H9 (cell line): ENCODE measurements at regions not wholly inside any gene's neighbourhood (a gene's known extent, or its start where the extent isn't known, plus 50 kb on each side); places are given as distances from the start of the nearest gene placed in this dataset.
"Not testable (repeated sequence)": the region's sequence is repeated elsewhere in the genome, so short reads cannot be mapped to it uniquely, and the experiment has no call there.

Experiments used
- DNase-seq: peaks from one replicate; pipeline ENCODE4 v3.0.0-alpha.2; 2017
- H2AFZ ChIP-seq: one replicate; pipeline ENCODE4 v1.6.1; 2013; ENCODE audit warnings: mild to moderate bottlenecking, low read length, control low read depth, moderate library complexity
- H2AK5ac ChIP-seq: 2 replicates; pipeline ENCODE4 v1.6.1; 2013; ENCODE audit warnings: low read length, control low read depth, mixed read lengths; ENCODE audit not compliant: insufficient read length
- H2BK120ac ChIP-seq: one replicate; pipeline ENCODE4 v1.6.1; 2013; ENCODE audit warnings: low read depth, mild to moderate bottlenecking, low read length, control low read depth, inconsistent platforms; ENCODE audit not compliant: poor library complexity, severe bottlenecking
- H2BK12ac ChIP-seq: 2 replicates; pipeline ENCODE4 v1.6.1; 2013; ENCODE audit warnings: low read length, control low read depth, mixed read lengths, low read depth; ENCODE audit not compliant: insufficient read length
- H2BK15ac ChIP-seq: 2 replicates; pipeline ENCODE4 v1.6.1; 2013; ENCODE audit warnings: low read depth, low read length, control low read depth
- H2BK20ac ChIP-seq: one replicate; pipeline ENCODE4 v1.6.1; 2013; ENCODE audit warnings: low read depth, mild to moderate bottlenecking, low read length, control low read depth, inconsistent platforms; ENCODE audit not compliant: poor library complexity, severe bottlenecking
- H2BK5ac ChIP-seq: 2 replicates; pipeline ENCODE4 v1.6.1; 2013; ENCODE audit warnings: low read length, control low read depth, mixed read lengths; ENCODE audit not compliant: insufficient read length
- H3K14ac ChIP-seq: 2 replicates; pipeline ENCODE4 v1.6.1; 2013; ENCODE audit warnings: low read length, control low read depth; ENCODE audit not compliant: insufficient read depth
- H3K18ac ChIP-seq: 2 replicates; pipeline ENCODE4 v1.6.1; 2013; ENCODE audit warnings: low read depth, mild to moderate bottlenecking, mixed read lengths, low read length, control low read depth; ENCODE audit not compliant: insufficient read length
- H3K23ac ChIP-seq: 2 replicates; pipeline ENCODE4 v1.6.1; 2013; ENCODE audit warnings: low read length, control low read depth, mixed read lengths, low read depth; ENCODE audit not compliant: insufficient read length
- H3K23me2 ChIP-seq: 2 replicates; pipeline ENCODE4 v1.6.1; 2013; ENCODE audit warnings: low read depth, mild to moderate bottlenecking, mixed read lengths, low read length, control low read depth; ENCODE audit not compliant: insufficient read length, poor library complexity, severe bottlenecking
- H3K27ac ChIP-seq: 2 replicates; pipeline ENCODE4 v1.5.1; 2013; ENCODE audit warnings: low read length, control low read depth, mixed read lengths, low read depth; ENCODE audit not compliant: insufficient read length
- H3K27me3 ChIP-seq: 2 replicates; pipeline ENCODE4 v1.6.1; 2013; ENCODE audit warnings: low read length, control low read depth, inconsistent platforms; ENCODE audit not compliant: insufficient read depth
- H3K4ac ChIP-seq: 2 replicates; pipeline ENCODE4 v1.6.1; 2013; ENCODE audit warnings: low read depth, mild to moderate bottlenecking, control low read depth, inconsistent platforms, low read length, moderate library complexity
- H3K4me1 ChIP-seq: 2 replicates; pipeline ENCODE4 v1.6.1; 2013; ENCODE audit warnings: low read length, control low read depth, inconsistent platforms; ENCODE audit not compliant: insufficient read depth
- H3K4me2 ChIP-seq: 2 replicates; pipeline ENCODE4 v1.6.1; 2013; ENCODE audit warnings: low read length, control low read depth, mixed read lengths; ENCODE audit not compliant: insufficient read length, insufficient read depth
- H3K56ac ChIP-seq: 2 replicates; pipeline ENCODE4 v1.6.1; 2013; ENCODE audit warnings: low read depth, mild to moderate bottlenecking, mixed read lengths, low read length, control low read depth; ENCODE audit not compliant: insufficient read length
- H3K79me1 ChIP-seq: 2 replicates; pipeline ENCODE4 v1.6.1; 2013; ENCODE audit warnings: low read depth, mild to moderate bottlenecking, moderate library complexity, low read length, control low read depth, inconsistent platforms; ENCODE audit not compliant: insufficient read depth, poor library complexity, severe bottlenecking
- H3K79me2 ChIP-seq: 2 replicates; pipeline ENCODE4 v1.6.1; 2013; ENCODE audit warnings: low read length, control low read depth, inconsistent platforms; ENCODE audit not compliant: insufficient read depth
- H3K9ac ChIP-seq: 2 replicates; pipeline ENCODE4 v1.6.1; 2013; ENCODE audit warnings: low read length, control low read depth, mixed read lengths; ENCODE audit not compliant: insufficient read length; ENCODE audit errors: extremely low read depth
- H3K9me3 ChIP-seq: one replicate; pipeline ENCODE4 v1.6.1; 2013; ENCODE audit warnings: low read depth, low read length, inconsistent platforms; ENCODE audit not compliant: control insufficient read depth
- H3T11ph ChIP-seq: one replicate; pipeline ENCODE4 v1.6.1; 2013; ENCODE audit warnings: mild to moderate bottlenecking, low read length, control low read depth, inconsistent platforms
- H4K20me1 ChIP-seq: one replicate; pipeline ENCODE4 v1.6.1; 2013; ENCODE audit not compliant: control insufficient read depth, insufficient read length, insufficient read depth
- H4K5ac ChIP-seq: 2 replicates; pipeline ENCODE4 v1.6.1; 2013; ENCODE audit warnings: low read depth, mild to moderate bottlenecking, mixed read lengths, low read length, control low read depth; ENCODE audit not compliant: insufficient read length
- H4K8ac ChIP-seq: replicated peaks from 2 replicates; pipeline ENCODE4 v1.6.1; 2013; ENCODE audit warnings: low read length, control low read depth, mixed read lengths, low read depth; ENCODE audit not compliant: insufficient read length
- H4K91ac ChIP-seq: 2 replicates; pipeline ENCODE4 v1.6.1; 2013; ENCODE audit warnings: low read depth, mild to moderate bottlenecking, moderate library complexity, mixed read lengths, low read length, control low read depth; ENCODE audit not compliant: insufficient read length
- H3K27ac Mint-ChIP-seq, 3 experiments: 2 replicates in 2 of 3; 3 replicates in 1 of 3; pipeline ENCODE4 v1.8.0; 2020 to 2021; ENCODE audit warnings: mixed read lengths in 3 of 3, mild to moderate bottlenecking in 1 of 3, moderate library complexity in 1 of 3
- H3K27me3 Mint-ChIP-seq: 2 replicates; pipeline ENCODE4 v1.8.0; 2021; ENCODE audit warnings: low read depth, mild to moderate bottlenecking, moderate library complexity, mixed read lengths
- H3K36me3 Mint-ChIP-seq, 3 experiments: 2 replicates in 2 of 3; 3 replicates in 1 of 3; pipeline ENCODE4 v1.8.0; 2020 to 2021; ENCODE audit warnings: low read depth in 3 of 3, mixed read lengths in 3 of 3; ENCODE audit not compliant: insufficient read depth in 1 of 3
- H3K4me1 Mint-ChIP-seq, 2 experiments: 2 replicates each; pipeline ENCODE4 v1.8.0; 2020; ENCODE audit warnings: mixed read lengths in 2 of 2
- H3K4me3 Mint-ChIP-seq, 2 experiments: 2 replicates in 1 of 2; 3 replicates in 1 of 2; pipeline ENCODE4 v1.8.0; 2020 to 2021; ENCODE audit warnings: mild to moderate bottlenecking in 2 of 2, mixed read lengths in 2 of 2, moderate library complexity in 1 of 2
- H3K9me3 Mint-ChIP-seq, 2 experiments: 2 replicates in 1 of 2; 3 replicates in 1 of 2; pipeline ENCODE4 v1.8.0; 2020; ENCODE audit warnings: mild to moderate bottlenecking in 2 of 2, mixed read lengths in 2 of 2, moderate library complexity in 1 of 2
- CTCF ChIP-seq: fragments of 200-600 bp; sonication (generic); conservative IDR thresholded peaks from 3 replicates; pipeline ENCODE4 v1.8.0; 2021; ENCODE audit warnings: antibody characterized with exemption, mild to moderate bottlenecking
- WGBS: extraction: QIAGEN DNeasy Blood & Tissue Kit; methylation state at CpG from one replicate; pipeline ENCODE4 v1.1.7; 2013; ENCODE audit warnings: missing lambda C conversion rate, low lambda C conversion rate, mixed read lengths; ENCODE audit not compliant: insufficient read length; ENCODE audit errors: extremely low coverage; 5-methylcytosine and 5-hydroxymethylcytosine counted together

- Histone ChIP-seq H4K20me1 (no peaks in the 10 kb centered on the region), H2AK5ac (no peak overlapping the region), H3K9ac (no peak overlapping the region), H2BK5ac (no peak overlapping the region), H2AFZ (no peak overlapping the region), H3K79me1 (no peaks in the 10 kb centered on the region), H2BK15ac (no peak overlapping the region), H3K4ac (no peak overlapping the region), H3K4me2 (no peak overlapping the region), H2BK12ac (no peak overlapping the region), H3K4me1 (no peaks in the 10 kb centered on the region), H4K8ac (no peak overlapping the region), H3K56ac (no peak overlapping the region), H2BK120ac (no peak overlapping the region), H3K9me3 (no peaks in the 10 kb centered on the region), H3K23me2 (no peaks in the 10 kb centered on the region), H3K27ac (no peak overlapping the region), H3K79me2 (no peaks in the 10 kb centered on the region), H3T11ph (no peak overlapping the region), H3K27me3 (no peaks in the 10 kb centered on the region), H3K14ac (no peak overlapping the region), H3K23ac (no peak overlapping the region), H4K5ac (no peak overlapping the region), H2BK20ac (no peak overlapping the region), H4K91ac (no peak overlapping the region), H3K18ac (no peak overlapping the region)
- H3K36me3 Mint-ChIP-seq: no peaks in the 10 kb centered on the region
- TF ChIP-seq CTCF: no peak
- H3K27ac Mint-ChIP-seq: no peak overlapping the region
- WGBS: no CpG with 5 or more reads among the region's 1 CpG
- H3K9me3 Mint-ChIP-seq: peaks cover 3 to 6% of the 10 kb centered on the region in 2 experiments; a peak in 3 of 5 replicates
- no peak for DNase-seq
- peaks cover 22% of the 10 kb centered on the region for H3K27me3 Mint-ChIP-seq
- no peaks in the 10 kb centered on the region for H3K4me1 Mint-ChIP-seq
- no peak overlapping the region for H3K4me3 Mint-ChIP-seq
Observed at GRCh38 chr7:69311489-69311888, 286.8 kb upstream of the AUTS2 start.

- H3K27me3 Mint-ChIP-seq: peaks cover 34% of the 10 kb centered on the region
- H3K9me3 ChIP-seq, H3K4ac ChIP-seq, H3T11ph ChIP-seq, H3K4me3 Mint-ChIP-seq, H3K36me3 Mint-ChIP-seq, DNase-seq, H2AK5ac ChIP-seq, H3K14ac ChIP-seq, H2AFZ ChIP-seq, H3K27me3 ChIP-seq, H3K56ac ChIP-seq, H2BK120ac ChIP-seq, H4K20me1 ChIP-seq, H4K91ac ChIP-seq, H3K27ac ChIP-seq, H4K8ac ChIP-seq, H2BK15ac ChIP-seq, H3K79me2 ChIP-seq, H3K27ac Mint-ChIP-seq, H3K18ac ChIP-seq, H3K4me1 Mint-ChIP-seq, H3K23me2 ChIP-seq, H3K79me1 ChIP-seq, H3K23ac ChIP-seq, H2BK12ac ChIP-seq, H3K4me2 ChIP-seq, H3K9ac ChIP-seq, H4K5ac ChIP-seq, H2BK20ac ChIP-seq, H2BK5ac ChIP-seq, H3K4me1 ChIP-seq, H3K9me3 Mint-ChIP-seq: not testable (repeated sequence)
- WGBS: no CpG with 5 or more reads among the region's 4 CpGs
Observed at GRCh38 chr7:69313852-69314251, 284.4 kb upstream of the AUTS2 start.
